HG02798 (cell line): ENCODE measurements at regions not wholly inside any gene's neighbourhood (a gene's known extent, or its start where the extent isn't known, plus 50 kb on each side); places are given as distances from the start of the nearest gene placed in this dataset.
"Not testable (repeated sequence)": the region's sequence is repeated elsewhere in the genome, so short reads cannot be mapped to it uniquely, and the experiment has no call there.

Experiments used
- ATAC-seq: cut with Tn5 transposase; IDR thresholded peaks from one replicate; pipeline ENCODE4 v1.9.1; 2021; ENCODE audit warnings: mild to moderate bottlenecking; ENCODE audit not compliant: unreplicated experiment, poor library complexity

DNA sequence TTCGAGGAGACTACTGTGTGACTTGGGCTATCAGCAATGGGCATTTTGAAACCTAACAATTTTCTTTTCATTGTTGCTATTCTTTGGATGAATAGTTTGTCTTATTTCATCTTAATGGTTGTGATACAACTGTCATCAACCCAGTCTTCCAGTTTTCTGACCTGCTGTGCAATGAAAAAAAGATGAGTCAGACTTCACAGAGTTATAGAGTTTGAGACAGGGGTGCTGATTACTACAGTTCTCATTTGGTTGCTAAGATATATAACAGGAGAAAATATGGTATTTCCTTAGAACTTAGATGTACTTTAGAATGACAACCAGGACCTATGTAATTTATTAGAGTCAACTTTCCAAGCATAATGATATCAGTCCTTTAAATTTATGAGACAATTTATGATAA is 564.4 kb upstream of the NUDT12 start:
- ATAC-seq = no peak

DNA sequence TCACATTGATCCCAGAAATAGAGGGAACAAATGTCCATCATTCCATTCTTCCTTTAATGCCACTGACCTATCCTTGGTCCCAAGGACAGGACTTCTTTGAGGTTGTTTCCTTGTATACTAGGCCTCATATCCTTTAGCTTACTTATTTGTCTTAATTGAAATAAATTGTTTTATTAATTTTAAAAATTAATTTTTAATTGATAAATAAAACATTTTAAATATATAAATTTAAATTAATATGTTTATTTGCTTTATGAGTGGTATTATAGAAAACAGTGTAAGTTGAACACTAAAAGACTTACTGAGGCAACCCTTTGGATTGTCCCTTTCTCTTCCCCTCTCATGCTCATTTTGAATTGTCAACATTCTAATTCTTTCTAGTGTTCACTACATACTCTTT is 556.9 kb upstream of the NUDT12 start:
- ATAC-seq = no peak

DNA sequence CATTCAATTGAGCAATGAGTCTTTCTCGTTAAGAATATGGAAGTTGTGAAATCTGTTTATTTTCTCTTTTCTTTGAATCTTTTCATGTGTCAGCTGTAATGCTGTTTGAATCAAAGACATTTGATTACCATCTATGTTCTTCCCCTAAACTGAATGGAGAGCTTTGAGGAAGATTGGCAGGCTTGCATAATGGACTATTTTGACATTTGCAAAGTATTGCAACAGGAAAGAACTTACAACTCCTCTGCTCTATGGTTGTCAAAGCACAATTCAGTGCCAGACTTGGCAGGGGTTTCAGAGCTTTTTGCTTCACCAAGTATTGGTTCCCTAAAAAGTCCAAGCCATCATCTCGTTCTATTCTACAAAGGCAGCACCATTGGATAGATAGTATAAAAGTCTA is 549.0 kb upstream of the NUDT12 start:
- ATAC-seq = no peak

DNA sequence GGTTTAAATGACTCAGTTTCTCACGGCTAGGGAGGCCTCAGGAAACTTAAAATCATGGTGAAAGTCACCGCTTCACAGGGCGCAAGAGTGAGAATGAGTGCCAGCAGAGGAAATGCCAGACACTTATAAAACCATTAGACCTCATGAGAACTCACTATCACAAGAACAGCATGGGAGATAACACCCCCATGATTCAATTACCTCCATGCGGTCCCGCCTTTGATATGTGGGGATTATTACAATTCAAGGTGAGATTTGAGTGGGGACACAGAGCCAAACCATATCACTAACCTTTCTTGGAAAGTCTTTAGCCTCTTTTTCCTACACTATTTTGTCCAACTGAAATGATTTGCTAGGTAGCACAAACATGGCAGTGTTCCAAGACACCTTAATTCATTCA is 533.9 kb upstream of the NUDT12 start:
- no peak for ATAC-seq

DNA sequence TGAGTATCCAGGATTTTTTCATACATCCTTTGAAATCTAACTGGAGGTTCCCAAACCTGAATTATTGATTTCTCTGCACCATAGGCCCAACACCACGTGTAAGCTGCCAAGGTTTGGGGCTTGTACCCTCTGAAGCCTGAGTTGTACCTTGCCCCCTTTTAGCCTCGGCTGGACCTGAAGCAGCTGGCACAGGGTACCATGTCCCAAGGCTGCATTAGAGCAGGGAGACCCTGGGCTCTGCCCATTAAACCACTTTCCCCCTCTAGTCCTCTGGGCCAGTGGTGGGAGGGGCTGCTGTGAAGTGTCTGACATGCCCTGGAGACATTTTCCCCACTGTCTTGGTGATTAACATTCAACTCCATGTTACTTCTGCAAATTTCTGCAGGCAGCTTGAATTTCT is 532.9 kb upstream of the NUDT12 start:
- no peak for ATAC-seq

DNA sequence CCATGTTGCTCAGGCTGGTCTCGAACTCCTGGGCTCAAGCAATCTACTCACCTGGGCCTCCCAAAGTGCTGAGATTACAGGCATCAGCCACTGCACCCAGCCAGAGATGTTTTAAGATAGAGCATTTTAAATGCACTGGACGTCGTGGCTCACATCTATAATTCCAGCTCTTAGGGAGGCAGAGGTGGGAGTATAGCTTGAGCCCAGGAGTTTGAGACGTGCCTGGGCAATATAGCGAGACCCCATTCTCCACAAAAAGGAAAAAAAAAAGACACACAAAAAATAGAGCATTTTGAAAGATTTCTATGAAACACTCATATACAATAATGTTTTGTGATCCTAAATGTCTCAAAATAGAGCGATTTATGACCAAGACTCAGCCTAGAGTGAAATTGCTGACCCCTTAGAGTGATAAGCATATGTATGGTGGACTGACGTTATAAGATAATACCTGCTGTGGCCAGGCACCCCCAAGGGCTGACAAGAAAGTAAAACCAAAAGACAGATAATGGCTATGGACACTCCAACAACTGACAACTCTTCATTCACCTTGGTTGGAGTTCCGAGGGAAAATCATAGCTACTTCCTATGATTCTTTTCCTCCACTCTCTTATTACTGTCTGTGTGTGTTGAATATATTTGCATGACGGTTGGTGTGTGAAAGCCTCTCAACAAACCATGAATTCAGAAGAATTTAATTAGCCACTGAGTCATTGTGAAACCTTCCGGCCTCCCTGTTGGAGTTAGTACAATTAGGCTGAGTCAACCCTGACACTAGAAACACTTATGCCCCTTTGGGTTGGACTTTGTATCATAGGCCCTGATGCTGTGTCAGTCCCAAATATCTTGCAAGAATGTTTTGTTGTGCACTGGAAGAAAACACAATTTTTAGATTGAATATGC is 526.5 kb upstream of the NUDT12 start:
- peak; percentile 45 for ATAC-seq

DNA sequence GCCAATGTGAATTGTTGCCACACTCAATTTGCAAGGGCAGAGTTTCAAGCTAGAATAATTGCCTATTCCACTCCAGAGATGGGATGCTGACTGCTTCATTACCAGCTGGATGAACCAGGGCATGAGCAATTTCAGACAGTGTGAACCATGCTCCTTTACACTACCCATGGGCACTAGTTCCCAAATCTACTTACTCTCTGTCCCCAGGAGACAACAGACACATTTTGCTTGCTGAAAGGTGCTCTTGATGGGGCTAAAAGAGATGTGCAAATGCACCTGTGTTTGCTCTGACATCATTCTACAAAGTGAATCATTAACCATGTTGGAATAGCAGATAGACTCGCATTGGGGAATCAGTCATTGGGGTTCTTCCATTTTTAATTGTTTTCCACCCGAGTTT is 522.3 kb upstream of the NUDT12 start:
- no peak for ATAC-seq

DNA sequence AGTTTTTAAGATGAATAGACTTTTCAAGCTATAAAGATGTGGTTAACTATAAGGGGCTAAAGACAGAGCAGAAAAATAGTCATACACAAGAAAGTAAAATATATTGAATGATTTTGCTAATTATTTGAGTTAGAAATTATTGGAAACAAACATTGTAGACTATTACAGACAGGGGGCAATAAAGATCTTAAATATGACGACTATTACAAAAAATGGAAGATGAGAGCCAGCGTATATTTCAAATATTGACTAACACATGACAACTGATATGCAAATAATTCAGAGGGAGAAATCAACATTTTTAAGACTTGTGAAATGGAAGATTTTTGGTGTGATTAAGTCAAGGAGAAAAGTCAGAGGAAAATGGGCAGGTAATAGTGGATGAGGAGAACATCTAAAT is 520.2 kb upstream of the NUDT12 start:
- ATAC-seq = no peak

DNA sequence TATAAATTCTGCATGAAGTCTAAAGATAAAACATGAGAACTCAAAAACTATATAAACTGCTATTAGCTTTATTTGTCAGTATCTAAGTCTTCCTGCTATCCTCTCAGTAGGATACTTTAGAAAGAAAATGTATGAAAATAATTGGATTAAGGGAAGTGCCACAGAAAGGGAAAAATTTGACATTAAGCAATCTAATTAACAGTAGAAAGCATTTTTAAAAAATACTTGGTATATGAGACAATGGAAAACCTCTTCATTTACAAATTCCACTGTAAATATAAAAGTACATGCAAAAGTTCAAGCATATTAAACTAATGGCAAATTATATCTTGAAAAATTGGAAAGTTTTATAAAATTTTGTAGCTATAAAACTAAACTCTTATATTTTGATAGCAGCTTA is 518.6 kb upstream of the NUDT12 start:
- ATAC-seq = no peak

DNA sequence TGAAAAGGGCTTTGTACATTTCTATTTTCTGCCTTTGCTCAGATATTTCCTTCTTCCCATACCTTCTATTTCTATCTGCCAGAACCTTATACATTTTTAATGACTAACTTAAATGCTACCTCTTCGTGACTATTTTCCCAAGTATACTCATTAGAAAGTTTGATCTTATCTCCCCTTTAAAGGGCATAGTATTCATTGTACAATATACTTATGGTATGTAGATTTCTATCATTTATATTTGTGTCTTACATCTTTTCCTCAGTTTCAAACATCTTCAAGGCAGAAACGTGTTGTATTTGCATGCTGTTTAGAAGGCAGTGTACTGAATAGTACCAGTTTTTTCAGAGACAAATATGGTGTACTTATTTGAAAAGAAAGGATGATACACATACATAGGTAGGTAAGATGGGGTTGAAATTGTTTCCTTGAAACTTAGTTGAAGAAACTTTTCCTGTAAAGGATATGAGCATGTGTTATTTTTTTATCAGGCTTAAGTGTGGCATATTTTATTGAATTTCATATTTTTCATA is 518.1 kb upstream of the NUDT12 start:
- ATAC-seq = no peak

DNA sequence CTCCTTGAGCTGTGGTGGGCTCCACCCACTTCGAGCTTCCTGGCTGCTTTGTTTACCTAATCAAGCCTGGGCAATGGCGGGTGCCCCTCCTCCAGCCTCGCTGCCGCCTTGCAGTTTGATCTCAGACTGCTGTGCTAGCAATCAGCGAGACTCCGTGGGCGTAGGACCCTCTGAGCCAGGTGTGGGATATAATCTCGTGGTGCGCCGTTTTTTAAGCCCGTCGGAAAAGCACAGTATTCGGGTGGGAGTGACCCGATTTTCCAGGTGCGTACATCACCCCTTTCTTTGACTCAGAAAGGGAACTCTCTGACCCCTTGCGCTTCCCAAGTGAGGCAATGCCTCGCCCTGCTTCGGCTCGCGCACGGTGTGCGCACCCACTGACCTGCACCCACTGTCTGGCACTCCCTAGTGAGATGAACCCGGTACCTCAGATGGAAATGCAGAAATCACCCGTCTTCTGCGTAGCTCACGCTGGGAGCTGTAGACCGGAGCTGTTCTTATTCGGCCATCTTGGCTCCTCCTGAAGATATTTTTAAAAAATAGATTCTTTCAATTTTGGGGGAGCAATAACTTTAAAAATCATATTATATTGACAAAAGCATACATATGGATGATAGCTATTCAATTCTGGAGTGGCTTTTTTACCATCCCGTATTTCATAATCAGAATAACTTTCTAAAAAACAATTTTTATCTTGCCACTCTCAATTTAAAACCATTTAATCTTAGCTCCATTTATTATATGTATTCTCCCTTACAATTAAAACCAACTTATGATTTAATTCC is 517.5 kb upstream of the NUDT12 start:
- not testable (repeated sequence) for ATAC-seq

DNA sequence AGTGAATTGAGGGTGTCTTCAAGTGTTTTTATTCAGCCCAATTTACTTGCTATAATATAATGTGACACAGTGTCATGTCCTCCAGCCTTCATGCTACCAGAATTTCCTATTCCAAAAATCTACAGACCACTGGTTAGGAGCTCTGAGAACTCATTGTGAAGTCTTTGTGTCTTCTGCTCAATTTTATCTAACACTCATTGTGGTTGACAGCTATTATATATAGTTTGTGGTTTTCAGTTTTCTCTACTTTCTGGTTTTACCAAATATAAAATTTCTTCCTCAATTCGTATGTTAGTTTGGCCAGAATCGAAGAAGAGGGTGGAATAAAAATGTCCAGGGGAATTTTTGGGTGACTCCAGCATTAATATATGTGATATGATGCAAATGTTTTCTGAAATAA is 509.3 kb upstream of the NUDT12 start:
- ATAC-seq = no peak

DNA sequence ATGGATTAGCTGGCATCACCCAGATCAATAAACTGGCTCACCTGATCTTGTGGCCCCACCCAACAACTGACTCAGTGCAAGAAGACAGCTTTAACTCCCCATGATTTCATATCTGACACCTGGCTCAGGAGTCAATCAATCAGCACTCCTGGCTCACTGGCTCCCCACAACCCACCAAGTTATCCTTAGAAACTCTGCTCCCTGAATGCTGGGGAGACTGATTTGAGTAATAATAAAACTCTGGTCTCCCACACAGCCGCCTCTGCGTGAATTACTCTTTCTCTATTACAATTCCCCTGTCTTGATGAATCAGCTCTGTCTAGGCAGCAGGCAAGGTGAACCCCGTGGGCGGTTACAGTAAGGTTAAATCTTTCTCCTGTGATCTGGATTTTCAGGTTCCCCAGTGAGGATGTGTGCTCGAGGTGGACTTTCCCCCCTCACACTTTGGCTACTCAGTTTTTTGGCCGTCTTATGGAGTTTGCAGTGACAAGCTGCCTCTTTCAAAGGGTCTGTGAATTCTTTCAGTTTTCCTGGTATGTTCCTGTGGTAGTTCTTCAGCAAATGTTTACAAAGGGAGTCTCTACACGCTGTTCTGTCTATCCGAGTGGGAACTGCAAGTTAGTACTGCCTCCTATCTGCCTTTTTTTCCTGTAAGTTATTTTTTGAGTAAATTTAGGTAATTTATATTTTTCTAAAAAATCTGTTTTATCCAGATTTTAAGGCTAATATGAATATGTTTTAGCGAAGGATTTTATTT is 500.2 kb upstream of the NUDT12 start:
- no peak for ATAC-seq

DNA sequence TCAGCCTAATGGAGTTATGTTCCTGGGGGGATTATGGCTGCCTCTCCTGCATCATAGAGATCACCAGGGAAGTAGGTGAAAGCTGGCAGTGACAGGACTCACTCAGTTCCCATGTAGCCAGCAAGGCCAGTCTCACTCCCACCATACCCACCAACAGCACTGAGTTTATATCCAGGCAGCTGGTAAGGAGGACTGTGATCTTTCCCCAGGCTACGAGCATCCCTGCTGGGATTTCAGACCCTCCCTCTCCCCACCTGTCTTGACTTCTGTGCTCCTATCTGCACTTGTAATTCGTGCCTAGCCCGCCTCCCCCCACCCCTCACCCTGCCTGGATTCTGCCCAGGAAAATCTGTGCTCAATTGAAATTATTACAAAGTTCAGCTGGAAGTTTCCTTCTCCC is 499.1 kb upstream of the NUDT12 start:
- no peak for ATAC-seq

DNA sequence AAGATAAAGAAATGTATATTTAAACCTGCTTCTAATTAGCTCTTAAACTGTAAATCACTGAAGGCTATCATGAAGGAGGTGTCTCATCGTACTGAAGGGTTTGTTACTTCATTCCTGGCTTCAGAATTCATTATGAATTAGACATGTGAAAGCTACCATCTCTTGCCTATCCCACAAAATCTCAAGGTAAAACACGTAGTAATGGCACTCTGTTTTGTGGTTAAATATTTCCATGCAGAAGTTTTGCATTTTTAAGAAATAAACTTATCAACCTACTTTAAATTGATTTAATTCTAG is 490.7 kb upstream of the NUDT12 start:
- no peak for ATAC-seq

DNA sequence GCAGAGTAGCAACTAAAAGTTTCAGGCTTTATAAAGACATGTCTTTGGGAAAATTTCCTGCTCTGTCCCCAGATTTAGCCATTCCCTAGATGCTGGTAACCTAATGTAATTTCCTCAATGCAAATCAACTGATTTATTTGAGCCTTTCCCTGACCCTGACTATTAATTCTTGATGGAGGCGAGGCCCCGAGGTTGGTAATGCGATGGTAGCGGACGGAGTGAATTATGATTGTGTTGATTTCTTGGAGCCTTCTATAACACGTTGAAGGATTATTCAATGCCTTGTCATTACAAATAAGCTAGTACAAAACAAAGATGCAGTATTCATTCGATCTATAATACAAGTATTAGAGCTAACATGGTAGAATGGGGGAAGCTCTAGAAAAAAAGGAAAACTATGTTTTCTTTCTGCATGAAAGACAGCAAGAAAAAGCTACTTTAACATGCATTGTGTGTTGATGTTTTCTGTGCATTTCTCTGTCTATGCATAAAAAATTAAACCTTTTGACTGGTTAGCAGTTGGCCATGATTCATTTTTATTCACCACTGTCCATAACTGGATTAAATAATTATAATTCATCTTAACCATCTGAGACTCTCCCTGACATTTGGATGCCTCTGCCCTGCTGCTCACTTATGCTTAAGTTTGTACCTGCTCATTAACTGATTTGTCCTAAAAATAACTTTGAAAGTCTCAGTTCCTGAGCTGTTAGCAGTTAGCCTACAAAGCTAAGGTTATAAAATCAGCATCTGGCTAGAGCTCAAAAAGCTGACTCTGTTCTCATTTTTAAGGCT is 490.2 kb upstream of the NUDT12 start:
- ATAC-seq = no peak

DNA sequence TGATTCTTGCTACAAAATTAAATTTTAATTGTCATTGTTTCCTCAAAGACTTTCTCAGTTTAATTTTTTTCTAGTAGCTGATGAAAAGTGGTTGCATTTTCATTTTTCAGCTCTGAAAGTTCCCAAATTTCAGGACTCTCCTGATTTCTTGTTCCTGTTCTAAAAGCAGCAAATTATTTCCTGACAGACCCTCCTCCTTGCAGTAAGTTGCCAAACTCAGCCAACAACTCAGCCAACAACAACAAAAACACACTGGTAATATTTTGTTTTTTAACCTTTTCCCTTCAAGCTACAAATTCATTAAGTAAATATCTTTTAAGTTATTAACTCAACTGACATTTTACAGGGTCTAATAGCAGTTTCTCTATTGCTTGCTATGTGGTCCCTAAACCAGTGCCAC is 487.8 kb upstream of the NUDT12 start:
- no peak for ATAC-seq

DNA sequence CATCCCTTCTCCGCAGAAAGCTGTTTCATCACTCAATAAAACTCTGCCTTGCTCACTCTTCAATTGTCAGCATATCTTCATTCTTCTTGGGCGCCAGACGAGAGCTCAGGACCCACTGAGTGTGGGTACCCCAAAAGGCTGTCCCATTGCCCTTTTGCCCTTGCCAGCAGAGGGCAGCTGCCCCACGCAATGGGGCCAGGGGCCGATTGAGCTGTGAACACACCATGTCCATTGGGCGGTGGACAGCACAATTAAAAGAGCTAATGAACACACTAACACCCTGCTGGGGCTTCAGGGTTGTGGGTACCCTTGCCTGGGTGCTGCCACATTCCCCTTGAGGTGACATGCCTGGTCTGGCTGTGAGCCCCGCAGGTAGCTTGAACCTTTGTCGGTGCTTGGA is 487.2 kb upstream of the NUDT12 start:
- no peak for ATAC-seq

DNA sequence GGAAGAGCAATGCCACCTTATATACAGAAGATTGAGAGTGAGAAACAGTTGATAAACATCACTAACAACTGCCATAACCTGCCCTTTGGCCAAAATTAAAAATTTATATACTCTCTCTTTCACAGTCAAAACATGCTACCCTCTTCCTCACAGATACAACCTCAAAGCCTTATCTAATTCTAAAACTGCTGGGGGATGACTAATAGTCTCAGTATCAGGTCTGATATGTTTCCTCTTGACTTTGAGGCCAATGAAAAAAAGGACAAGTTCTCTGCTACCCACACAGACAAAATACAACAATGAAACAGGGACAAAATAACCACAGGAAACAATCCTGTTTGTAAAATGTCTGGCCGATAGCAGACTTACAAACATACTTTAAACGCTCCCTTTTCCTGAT is 485.6 kb upstream of the NUDT12 start:
- ATAC-seq = no peak

DNA sequence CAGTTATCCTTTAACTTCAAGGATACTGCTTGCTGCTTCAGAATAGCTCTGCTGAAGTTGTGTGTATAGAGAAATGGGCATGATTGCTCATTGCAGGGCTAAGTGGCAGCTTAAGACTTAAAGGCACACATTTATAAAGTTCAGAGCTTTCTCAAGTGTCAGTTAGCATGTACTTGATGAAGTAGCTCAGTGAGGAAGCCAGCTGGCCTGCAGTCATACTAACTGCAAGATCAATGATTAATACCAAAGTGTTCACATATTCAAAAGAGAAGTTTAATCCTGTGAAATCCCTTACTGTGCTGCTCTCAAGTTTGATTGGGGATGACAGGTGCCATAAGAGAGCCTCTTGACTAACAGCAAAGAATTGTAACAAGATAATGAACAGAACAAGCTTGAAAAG is 483.4 kb upstream of the NUDT12 start:
- no peak for ATAC-seq
